Stimulated activated CD4-positive, alpha-beta T cell treated with anti-CD3 and anti-CD28 coated beads, Interleukin-2, amount 100 ng/mL, for 48 hours (primary cell): ENCODE measurements at regions not wholly inside any gene's neighbourhood (a gene's known extent, or its start where the extent isn't known, plus 50 kb on each side); places are given as distances from the start of the nearest gene placed in this dataset.
A peak's percentile ranks its signal among the peaks of the same experiment; 100 is the strongest.

Experiments used
- DNase-seq, 2 donors: peaks; one replicate each; pipeline ENCODE4 v3.0.0-alpha.2; 2020

GRCh38 chrX:40175511-40176350 lies 78.0 kb upstream of the BCOR start:
- peak in 1 of 2 donors; percentile 63 for DNase-seq

- DNase-seq, result peak in 1 of 2 donors; percentile 55
Observed at GRCh38 chrX:40174854-40175510, 77.2 kb upstream of the BCOR start.

DNA sequence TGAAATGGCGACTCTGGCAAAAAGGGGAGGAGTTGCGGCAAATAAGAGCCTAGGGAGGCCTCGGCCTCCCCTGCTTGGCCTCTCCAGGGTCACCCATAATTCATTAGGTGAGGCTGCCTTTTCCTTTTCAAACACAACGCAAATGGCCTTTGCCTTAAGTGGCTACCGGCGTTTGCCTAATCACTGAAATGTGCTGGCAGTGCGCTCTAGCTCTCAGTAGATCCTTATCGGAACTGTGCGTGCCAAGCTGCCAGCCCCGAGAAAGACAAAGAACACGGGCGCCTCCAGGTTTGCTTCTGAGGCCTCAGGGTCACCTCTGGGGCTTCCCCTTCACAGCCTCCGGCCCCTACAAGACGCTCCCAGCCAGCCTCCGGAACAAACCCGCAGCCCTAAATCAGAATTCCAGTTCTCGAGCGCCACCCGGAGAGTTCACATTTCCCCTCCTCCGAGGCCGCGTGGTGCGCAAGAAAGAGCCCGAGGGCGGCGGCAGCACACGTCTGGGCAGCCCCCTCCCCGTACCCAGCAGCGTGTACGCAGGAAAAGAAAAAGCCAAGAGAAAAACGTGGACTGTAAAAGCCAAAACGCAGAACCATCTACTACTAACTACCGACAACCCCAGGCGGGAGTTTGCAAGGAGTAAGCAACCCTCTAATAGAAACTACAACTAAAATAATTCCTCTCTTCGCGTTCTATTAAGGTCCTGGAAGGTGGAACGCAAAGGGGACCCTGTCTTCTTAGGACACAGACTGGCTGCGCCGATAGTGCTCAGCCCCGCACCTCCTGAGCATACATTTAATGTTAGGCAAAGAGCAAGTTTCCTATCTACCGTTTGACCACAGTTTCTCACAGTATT lies 76.5 kb upstream of the BCOR start:
- DNase-seq, result peak; percentile 45 to 60

- DNase-seq, result no peak
Observed at GRCh38 chrX:40173143-40174000, 75.6 kb upstream of the BCOR start.

DNA sequence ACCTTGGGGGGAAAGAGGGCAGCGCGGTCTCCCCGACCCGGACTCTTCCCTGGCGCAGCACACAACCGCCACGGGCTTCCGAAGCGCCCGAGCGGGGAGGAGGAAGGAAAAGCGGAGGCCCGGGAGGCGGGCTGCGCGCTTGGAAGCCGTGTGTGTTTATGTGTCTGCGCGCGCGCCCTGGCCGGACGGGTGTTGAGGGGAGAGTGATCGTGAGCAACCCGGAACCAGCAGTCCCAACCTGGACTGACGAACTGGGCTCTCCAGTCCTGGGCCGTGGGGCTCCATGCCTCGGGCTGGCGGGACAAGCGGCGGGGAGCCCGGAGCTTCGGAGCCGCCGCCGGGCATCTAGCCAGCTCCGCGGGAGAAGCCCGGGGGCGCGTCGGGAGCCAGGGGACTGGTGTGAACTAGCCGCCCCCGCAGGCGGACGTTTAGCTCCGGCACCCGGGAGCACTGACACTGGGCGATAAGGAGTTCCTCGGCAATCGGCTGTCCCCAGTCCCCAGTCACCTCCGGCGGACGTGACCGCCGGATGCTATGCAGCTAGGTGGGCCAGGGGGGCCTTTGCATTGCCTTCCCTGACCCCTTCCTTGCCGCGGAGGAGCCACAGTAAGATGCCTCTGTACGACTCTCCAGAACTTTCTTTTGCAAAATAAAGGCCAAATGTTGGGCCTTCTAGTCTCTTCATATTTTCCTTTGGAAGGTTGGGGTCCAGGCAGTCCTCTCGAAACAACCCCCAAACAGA lies 74.8 kb upstream of the BCOR start:
- DNase-seq, result peak in 1 of 2 donors; percentile 21

DNA sequence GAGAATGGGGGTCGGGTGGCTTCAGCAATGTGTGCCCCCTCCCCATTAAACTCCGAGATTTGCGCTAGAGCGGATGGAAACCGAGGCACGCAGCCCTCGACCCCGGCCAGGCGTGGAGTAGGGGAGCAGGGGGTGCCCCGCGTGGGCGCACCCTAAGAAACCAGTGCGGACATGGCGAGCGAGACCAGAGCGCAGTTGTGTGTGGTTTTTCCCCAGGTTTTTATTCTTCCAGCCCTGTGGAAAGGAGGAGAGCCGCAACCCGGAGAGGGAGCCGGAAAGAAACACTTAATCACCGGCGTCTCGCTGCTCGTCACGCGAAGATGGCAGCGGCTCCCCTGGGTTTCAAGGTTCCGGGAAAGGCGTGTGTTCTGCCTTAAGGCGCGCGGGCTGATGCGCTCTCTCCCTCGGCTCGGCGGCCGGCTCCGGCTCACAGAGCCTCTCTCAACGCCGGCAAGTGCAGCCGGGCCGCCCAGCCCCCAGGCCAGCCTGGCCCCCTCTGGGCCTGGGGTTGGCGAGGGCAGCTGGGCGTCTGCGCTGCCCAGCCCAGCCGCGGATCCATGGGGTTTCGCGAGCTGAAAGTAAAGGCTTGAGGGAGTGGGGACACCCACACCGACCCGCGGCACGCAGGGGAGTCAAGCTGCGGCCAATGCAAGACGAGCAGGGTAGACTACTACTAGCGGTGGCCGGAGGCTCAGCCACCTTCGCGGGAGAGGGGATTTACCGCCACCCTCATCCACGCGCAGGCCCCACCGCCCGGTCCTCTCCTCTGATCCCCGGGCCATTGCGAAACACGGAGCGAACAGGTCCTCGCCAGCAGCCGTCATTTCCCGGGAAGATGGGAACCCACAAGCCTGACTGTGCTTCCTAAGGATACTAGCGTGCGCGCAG lies 74.0 kb upstream of the BCOR start:
- DNase-seq, result no peak

GRCh38 chrX:40170830-40171512 lies 73.2 kb upstream of the BCOR start:
- no peak for DNase-seq

GRCh38 chrX:40169193-40170101 lies 71.7 kb upstream of the BCOR start:
- DNase-seq, result peak; percentile 60 to 67

GRCh38 chrX:40168480-40169011 lies 70.8 kb upstream of the BCOR start:
- DNase-seq, result no peak

DNA sequence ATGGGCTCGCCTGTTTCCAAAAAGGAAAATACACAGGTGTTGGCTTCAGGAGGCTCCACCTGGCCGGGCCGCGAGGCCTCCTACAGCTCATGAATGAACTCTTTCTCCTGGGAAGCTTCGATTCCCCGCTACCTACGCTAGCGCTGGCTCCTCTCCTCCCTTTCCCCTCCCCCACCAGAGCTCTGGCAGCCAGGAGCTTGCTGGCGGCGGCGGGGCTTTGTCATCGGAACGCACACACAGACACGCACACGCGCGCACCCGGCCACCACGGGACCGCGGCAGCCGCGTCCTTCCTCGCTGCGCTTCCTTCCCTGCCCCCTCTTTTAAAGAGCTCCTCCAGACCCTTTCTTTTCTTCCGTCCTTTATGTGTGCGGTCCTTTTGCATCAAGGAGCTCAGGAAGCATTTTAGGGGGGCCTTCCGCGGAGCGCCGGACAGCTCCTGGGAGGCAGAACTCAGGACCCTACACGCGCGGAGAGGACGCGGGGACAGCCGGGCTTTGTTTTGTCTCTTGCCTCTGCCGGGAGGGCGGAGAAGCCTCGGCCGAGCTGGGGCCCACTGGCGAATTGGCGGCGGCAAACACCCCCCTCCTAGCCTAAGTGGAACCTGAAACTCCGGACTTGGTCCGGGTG lies 70.2 kb upstream of the BCOR start:
- DNase-seq, result no peak

DNA sequence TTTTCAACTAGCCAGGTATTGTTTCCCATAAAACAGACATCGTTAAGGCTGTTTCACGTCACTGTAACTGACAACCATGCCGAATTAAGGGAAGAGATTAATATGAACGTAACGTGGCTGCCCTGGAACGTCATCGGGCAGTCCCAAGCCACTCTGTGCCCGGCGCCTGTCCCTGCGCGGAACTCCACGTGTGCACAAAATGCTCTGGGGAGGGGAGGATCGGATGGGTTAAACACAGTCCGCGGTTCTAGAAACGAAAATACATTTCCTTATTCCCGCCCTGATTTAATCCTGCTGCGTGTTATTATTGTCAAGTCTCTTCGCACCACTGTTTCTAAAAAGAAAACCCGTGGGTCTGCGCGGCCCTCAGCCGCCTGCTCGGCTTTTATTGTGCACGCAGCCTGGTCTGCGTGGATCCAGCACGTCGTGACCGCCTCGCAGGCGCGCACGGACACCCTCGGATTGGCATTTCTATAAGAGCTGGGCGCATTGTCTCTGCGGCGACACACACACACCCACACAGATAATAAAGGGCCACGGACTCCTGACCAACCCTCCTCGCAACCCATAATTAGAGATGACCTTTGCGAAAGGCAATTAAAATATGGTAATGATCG lies 69.6 kb upstream of the BCOR start:
- DNase-seq, result no peak

GRCh38 chrX:40166582-40166981 lies 68.8 kb upstream of the BCOR start:
- DNase-seq, result no peak

- no peak for DNase-seq
Observed at GRCh38 chrX:40165861-40166260, 68.1 kb upstream of the BCOR start.

- no peak for DNase-seq
Observed at GRCh38 chrX:40165206-40165605, 67.4 kb upstream of the BCOR start.

- no peak for DNase-seq
Observed at GRCh38 chrX:40164751-40165150, 67.0 kb upstream of the BCOR start.

- DNase-seq, result no peak
Observed at GRCh38 chrX:40158036-40158706, 60.4 kb upstream of the BCOR start.
